SIG-M5 treated with dmso at 0.1 percent for 504 hours (cell line): ENCODE measurements at regions not wholly inside any gene's neighbourhood (a gene's known extent, or its start where the extent isn't known, plus 50 kb on each side); places are given as distances from the start of the nearest gene placed in this dataset.
"Not testable (repeated sequence)": the region's sequence is repeated elsewhere in the genome, so short reads cannot be mapped to it uniquely, and the experiment has no call there.

Source experiments
- DNase-seq: peaks from one replicate; lab custom pipeline; 2025; ENCODE audit not compliant: unreplicated experiment; lab: John Stamatoyannopoulos, UW

DNA sequence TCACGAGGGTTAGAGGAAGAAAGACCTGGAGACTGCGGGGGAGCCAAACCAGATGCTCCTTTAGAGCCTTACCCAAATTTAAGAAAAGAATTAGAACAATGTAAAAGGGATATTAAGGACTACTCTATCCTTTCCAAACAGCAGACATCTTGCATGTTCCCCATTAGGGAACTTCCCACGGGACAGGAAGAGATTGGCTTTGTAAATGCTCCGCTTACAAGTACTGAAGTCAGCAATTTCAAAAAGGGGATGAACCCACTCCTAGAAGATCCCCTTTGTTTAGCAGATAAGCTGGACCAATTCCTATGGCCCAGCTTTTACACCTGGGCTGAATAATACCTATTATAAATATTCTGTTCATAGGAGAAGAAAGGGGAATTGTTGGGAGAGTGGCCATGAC, 74.2 kb downstream of the APOBEC1 start:
- no peak for DNase-seq

DNA sequence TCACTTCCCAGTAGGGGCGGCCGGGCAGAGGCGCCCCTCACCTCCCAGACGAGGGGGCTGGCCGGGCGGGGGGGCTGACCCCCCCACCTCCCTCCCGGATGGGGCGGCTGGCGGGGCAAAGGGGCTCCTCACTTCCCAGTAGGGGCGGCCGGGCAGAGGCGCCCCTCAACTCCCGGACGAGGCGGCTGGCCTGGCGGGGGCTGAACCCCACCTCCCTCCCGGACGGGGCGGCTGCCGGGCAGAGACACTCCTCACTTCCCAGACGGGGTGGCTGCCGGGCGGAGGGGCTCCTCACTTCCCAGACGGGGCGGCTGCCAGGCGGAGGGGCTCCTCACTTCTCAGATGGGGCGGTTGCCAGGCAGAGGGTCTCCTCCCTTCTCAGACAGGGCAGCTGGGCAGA, 75.6 kb downstream of the APOBEC1 start:
- not testable (repeated sequence) for DNase-seq

DNA sequence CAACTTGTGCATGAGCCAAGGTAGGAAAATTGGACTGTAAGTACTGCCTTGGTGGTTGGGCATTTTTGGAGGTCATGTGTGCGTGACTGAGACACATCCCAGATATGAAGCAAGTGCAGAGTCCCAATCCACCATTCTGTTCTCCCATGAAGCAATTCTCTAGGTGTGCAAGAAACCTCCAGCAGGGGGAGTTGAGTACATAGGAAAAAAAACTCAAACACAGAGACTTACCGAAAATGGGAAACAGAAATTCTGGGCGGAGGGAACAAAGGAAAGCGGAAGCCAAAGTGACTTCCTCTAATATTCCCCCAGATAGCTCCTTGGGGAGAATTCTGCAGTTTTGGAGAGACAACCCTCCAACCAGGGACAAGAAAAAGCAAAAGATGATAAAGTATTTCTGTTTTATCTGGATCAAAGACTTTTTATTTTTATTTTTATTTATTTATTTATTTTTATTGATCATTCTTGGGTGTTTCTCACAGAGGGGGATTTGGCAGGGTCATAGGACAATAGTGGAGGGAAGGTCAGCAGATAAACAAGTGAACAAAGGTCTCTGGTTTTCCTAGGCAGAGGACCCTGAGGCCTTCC, 76.9 kb downstream of the APOBEC1 start:
- DNase-seq = peak; percentile 85

DNA sequence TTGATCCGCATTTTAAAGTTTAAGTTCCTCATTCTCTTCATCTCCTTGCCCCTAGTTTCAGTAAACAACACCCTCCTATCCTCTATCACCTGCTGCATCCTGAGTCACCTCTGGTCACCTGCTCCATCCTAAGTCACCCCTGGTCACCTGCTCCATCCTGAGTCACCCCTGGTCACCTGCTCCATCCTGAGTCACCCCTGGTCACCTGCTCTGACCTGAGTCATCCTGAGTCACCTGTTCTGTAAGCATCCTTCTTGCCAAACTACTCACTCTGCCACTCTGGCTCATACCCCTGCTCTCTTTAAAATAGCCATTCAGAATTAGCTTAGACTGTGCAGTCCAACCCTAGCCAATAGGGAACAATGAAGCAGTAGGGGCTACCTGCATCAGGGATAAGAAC, 80.6 kb upstream of the CD163 start:
- DNase-seq = not testable (repeated sequence)

DNA sequence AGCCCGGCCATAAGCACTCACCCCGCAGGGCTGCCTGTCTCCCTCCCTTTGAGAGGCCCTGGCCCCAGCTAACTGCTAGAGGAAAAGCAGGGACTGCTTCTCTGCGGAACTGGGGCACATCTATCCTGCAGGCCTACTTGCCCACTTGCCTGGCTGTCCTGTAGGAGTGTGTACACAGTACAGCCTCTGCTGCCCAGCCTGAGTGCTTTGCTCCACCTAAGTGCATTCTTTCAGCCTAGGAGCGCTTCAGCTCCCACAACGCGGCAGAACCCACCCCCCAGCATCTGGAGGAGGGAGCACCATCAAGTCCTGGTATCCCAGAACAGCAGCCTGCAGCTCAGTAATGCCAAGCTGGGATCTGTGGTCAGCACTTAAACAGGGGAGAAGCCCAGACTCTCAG, 79.9 kb upstream of the CD163 start:
- no peak for DNase-seq

DNA sequence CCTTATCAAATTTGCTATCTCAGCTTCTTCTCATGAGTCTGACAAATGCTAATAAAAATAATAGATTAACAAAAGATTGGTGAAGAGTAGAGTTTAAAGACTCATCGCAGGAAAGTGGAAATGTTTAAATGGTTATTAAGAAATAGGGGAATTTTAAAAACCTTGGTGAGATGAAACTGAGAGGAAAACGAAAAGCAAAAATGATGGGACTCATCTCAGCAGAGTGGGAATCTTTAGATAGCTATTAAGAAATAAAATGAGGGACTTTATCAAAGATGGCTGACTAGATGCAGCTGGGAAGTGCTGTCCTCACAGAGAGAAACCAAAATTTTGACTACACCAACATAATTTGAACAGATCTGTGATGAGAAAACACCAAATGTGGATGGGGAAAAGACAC, 79.2 kb upstream of the CD163 start:
- no peak for DNase-seq

DNA sequence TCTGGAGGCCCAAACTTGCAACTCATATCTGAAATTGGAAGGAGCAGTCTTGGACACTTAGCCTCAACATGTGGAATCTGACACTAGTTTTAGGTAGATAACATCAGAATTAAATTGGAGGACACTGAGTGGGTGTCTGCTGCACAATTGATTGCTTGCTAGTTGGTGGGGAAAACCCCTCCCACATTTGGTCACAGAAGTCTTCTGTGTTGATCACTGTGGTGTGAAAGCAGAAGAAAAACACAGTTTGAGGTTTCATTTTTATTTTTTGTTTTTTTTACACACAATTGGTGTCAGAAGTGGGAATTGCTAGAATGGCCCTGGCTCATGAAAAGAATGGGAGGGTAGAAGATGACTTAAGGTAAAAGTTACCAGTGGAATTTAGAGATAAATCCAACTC, 78.0 kb upstream of the CD163 start:
- DNase-seq = no peak

DNA sequence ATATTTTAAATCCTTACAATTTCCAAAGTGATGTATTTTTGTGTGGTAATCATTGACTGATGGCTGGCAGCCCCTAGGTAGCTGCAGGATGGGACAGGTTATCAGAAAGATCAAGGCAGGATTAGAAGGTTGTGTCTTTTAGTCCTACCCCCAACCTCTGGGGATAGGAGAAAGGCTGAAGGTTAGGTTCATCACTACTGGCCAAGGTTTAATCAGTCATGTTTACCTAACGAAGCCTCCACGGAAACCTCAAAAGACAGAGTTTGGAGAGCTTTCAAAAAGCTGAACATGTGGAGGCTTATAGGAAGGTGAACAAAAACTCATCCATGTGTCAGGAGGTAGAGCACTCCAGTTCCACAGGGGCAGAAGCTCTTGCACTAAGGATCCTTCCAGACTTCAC, 77.5 kb upstream of the CD163 start:
- DNase-seq = no peak

DNA sequence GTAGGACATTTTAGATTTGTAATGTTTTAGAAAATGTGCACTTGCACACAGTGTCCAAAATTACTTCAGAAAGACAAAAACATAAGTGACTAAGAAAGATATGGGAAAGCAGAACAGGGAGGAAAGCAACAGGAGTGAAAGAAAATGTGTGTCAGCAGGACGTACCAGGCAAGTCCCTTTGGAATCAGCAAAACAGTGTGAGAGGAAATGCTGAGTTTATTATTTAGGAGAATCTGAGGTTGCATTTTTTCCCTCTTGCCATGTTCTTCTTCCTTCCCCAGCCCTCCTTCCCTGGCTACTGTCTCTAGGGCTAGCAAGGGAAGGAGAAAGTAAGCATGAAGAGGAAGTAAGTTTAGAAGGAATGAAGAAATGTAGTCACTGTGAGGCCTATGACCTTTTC, 67.7 kb upstream of the CD163 start:
- no peak for DNase-seq

DNA sequence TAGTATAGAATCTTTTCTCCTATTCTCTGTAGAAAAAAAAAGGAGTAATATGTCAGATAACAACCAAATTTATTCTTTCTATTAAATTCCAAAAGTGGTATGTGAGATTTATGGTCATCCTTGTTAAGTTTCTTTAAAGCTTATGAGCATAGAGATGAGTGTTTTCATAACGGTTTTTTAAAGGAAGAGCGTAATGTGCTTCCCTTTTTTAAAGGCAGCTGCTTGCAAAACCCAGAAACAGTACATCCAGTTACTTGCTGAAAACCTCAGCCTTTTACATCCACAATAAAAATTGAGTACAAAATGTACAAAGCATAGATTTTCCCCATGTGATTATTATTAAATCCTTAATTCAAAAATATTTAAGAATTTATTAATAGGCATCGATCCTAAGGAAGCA, 53.6 kb upstream of the CD163 start:
- peak; percentile 44 for DNase-seq

DNA sequence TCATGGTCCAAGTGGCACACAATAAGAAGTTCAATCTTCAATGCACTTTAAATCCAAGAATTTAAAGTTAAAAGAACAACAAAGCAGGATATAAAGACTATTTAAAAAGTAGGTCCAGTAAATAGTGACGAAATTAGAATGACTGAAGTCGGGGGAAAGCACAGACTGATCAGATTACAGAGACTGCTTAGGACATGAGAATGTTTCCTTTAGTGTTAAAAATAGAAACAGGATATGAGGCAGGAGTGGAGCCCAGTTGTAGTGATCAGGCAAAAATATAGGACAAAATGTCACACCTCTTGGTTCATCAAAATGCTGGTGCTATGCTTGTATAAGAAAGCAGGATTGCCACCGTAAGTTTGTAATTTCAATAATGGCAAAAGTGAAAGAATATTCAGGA, 52.2 kb upstream of the CD163 start:
- peak; percentile 11 for DNase-seq

DNA sequence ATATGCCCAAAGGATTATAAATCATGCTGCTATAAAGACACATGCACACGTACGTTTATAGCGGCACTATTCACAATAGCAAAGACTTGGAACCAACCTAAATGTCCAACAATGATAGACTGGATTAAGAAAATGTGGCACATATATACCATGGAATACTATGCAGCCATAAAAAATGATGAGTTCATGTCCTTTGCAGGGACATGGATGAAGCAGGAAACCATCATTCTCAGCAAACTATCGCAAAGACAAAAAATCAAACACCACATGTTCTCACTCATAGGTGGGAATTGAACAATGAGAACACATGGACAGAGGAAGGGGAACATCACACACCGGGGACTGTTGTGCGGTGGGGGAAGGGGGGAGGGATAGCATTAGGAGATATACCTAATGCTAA, 51.3 kb upstream of the CD163 start:
- DNase-seq = not testable (repeated sequence)
